Fibroblast of skin of left quadriceps (primary cell): ENCODE measurements at regions not wholly inside any gene's neighbourhood (a gene's known extent, or its start where the extent isn't known, plus 50 kb on each side); places are given as distances from the start of the nearest gene placed in this dataset.

ENCODE experiments used
- DNase-seq, 2 experiments: peaks; one replicate each; pipeline ENCODE4 v3.0.0-alpha.2; 2013; ENCODE audit warnings: low read depth in 2 of 2

DNA sequence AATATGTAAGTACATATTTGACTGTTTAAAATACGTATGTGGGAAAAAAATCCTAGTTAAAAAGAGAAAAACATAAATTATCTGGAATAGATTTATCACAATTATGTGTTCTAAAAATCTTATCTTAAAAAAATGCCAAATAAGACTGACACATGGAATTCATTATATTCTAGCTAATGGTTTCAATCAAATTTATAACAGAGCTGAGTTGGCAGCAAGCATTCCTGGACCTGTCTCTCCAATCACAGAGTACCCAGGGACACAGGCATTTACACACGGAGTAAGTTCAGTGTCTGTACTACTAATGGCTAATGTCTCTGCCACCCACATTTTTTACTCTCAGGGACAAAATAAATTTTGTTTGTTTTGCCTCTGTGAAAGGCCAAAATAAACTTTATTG, 122.3 kb downstream of the RPS12 start:
- DNase-seq, result no peak

- no peak for DNase-seq
These were observed 123.1 kb downstream of the RPS12 start for GRCh38 chr6:132937466-132937906.

DNA sequence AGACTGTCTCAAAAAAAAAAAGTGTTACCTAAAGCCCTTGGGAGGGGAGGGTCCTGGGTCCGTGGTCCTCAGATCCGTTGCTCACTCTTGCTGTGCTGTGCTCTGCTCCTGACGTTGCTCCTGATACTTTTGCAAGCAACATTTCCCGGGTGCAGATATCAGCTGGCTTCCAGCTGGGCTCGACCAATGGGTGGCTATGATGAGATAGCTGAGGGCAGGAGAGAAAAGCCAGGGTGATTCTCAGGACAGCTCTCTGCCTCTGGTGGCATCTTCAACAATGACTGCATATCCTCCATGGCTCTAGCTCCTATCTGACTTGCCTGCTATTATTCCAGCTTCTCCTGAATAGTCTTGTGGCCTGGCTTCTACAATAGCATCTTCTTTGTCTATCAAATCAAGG, 134.5 kb downstream of the RPS12 start:
- DNase-seq, result no peak

- DNase-seq, result no peak
These were observed 136.2 kb downstream of the RPS12 start for GRCh38 chr6:132950566-132950965.

GRCh38 chr6:132952031-132952867, 137.9 kb downstream of the RPS12 start:
- no peak for DNase-seq

- no peak for DNase-seq
These were observed 138.6 kb downstream of the RPS12 start for GRCh38 chr6:132952986-132953385.

GRCh38 chr6:132954222-132954621, 139.9 kb downstream of the RPS12 start:
- no peak for DNase-seq

DNA sequence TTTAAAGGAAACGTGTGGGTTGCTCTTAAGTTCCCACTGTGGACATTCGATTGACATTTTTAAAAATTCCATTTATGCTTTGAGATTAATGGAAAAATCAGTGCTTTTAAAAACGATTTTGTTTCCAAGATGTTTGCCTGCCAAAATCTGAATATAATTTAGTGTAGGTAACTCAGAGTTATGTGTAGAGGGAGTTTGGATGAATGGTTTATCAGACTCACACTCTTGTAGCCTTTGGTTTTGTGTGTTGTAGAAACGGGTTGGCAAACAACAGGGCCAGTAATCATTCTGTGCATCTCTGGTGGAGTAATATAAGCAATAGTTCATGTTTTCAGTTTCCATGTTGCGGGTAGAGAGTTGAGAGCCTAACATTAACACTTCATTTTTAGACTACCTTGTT, 140.6 kb downstream of the RPS12 start:
- no peak for DNase-seq

DNA sequence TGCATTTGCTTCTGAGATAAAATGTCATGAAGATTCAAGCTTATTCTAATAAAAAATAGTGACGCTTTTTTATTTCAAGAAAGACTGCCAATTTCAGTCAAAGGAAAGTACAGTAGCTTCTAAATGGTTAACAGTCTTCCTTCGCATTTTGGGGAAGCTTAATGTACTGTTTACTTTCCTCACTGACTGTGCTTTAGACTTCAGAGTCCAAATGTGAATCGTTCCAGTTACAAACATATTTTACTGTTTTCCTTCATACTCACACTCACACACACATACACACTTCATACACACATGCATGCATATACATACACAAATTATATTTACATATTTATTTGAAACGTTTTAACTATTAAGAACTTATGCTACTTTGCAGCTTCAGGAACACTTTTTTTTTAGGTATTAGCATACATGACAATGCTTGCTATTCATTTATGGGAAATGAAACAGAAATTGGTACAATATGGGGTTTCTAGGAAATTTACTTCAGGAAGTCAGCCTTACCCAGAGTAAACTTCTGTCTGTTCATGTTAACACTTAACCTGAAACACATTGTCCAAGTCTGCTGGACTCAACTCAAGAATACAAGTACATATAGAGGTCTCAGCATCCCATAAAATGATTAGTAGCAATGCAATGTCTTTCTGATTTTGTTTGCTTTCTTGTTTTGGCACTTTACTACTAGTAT, 145.4 kb downstream of the RPS12 start:
- no peak for DNase-seq

GRCh38 chr6:132960720-132961119, 146.4 kb downstream of the RPS12 start:
- DNase-seq, result no peak

- peak; percentile 32 to 34 for DNase-seq
These were observed 146.8 kb downstream of the RPS12 start for GRCh38 chr6:132961122-132961521.

GRCh38 chr6:132961610-132962009, 147.2 kb downstream of the RPS12 start:
- no peak for DNase-seq

GRCh38 chr6:132962936-132963868, 148.8 kb downstream of the RPS12 start:
- peak; percentile 13 to 25 for DNase-seq

DNA sequence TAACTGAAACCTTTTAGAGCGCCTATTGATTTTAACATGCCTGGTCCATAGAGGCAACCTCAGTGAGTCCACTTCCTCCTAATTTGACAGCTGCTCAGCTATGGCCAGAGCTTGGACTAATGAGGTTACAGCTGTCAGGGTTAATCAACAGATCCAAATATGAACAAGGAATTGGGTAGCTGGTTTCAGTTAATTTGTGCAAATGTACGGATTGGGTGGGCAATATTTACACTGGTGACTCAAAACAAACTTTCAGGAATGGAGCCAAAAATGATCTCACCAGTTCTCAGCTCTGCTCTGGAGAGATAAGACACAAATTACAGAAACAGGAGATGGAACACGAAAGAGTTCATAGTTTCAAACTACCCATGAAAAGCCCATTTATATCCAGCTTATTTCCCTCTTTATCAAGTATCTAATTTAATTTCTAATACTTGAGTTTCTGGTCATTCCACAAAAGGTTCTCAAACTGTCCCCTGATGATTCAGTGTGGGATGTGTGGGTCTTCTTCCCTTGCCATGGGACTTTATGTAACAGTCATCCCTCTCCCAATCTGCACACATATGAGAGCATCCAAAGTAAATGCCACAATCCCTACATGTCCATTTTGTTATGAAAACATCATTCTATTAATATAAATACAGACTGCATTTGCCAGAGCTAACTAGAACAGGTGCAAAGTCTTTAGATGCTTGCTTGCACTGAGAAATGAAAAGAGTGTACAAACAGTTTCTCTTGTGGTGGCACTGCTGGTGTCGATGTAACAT, 149.9 kb downstream of the RPS12 start:
- DNase-seq, result peak in 1 of 2 experiments; percentile 4

DNA sequence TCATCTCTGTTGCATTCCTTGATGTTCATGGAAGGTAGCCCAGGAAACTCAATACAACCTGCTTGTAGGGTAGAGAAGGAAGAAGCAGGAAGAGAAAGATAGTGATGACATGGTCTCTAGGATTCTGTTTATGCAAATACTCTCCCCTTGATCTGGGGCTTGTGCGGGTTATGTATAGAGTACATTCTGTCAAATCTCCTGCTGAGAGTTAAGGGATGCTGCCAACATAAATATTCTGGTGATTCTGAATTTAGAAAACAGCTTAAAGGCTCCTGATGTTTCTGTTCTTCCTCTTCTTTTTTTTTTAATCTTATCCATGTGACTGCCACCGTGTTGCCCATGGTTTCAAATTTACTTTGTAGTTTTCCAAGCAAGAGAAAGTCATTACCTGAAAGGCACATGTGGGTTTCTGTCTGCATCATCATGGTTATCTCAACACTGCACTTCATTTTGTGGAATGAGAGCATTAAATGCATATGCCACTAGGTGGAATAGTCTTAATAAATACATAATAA, 150.6 kb downstream of the RPS12 start:
- DNase-seq, result no peak

DNA sequence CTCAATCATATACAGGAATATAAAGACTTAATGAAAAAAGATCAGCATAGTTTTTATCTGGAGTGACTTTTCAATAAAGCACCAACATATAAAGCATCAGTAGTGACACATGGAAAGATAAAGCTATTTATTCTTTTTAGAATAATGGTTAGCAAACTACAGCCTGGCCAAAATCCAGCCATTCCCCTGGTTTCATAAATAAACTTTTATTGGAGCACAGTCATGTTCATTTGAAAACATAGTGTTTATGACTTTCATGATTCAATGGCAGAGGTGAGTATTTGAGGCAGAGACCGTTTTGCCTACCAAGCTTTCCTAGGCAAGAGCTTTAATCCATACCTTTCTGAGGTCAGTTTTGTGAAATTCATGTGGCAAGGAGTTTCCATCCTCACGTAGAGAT, 153.5 kb downstream of the RPS12 start:
- no peak for DNase-seq

GRCh38 chr6:132968419-132968950, 154.1 kb downstream of the RPS12 start:
- DNase-seq, result no peak

- no peak for DNase-seq
These were observed 154.8 kb downstream of the RPS12 start for GRCh38 chr6:132969196-132969595.

DNA sequence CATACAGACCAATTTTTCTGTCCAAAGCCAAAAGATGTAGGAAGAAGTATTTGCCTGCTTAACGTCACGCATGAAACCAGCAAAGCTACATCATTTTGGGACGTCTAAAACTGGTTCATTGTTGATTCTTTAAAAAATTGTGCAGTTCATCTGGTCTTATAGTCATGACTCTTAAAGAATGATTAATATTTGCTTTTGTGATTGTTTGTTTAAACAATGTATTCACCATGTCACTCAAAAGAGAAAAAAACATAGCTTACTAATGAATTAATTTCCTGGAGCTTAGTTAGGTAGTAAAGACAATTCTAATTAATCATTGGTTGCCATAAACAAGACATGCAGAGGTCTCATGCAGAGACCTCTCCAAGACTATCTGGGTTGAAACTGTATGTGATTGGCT, 157.3 kb downstream of the RPS12 start:
- DNase-seq, result no peak

DNA sequence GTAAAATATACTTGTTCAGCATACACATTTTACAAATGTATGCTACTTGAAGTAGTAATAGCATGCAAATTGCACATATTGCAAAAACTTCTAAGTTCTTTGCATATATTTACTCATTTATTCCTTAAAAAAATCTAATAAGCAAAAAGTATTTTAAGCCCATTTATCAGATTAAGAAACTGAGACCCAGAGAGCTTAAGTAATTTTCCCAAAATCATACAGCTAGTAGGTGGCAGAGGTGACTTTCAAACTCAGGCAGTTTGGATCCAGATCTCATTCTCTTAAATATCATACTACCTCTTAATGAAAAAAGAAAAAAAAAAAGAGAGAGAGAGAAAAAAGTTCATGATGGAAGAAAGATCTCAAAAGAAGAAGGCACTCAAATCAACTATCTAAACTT, 157.9 kb downstream of the RPS12 start:
- no peak for DNase-seq

- no peak for DNase-seq
These were observed 158.6 kb downstream of the RPS12 start for GRCh38 chr6:132972971-132973370.
